ENCODE measurements at regions not wholly inside any gene's neighbourhood (a gene's known extent, or its start where the extent isn't known, plus 50 kb on each side); places are given as distances from the start of the nearest gene placed in this dataset.

DNA sequence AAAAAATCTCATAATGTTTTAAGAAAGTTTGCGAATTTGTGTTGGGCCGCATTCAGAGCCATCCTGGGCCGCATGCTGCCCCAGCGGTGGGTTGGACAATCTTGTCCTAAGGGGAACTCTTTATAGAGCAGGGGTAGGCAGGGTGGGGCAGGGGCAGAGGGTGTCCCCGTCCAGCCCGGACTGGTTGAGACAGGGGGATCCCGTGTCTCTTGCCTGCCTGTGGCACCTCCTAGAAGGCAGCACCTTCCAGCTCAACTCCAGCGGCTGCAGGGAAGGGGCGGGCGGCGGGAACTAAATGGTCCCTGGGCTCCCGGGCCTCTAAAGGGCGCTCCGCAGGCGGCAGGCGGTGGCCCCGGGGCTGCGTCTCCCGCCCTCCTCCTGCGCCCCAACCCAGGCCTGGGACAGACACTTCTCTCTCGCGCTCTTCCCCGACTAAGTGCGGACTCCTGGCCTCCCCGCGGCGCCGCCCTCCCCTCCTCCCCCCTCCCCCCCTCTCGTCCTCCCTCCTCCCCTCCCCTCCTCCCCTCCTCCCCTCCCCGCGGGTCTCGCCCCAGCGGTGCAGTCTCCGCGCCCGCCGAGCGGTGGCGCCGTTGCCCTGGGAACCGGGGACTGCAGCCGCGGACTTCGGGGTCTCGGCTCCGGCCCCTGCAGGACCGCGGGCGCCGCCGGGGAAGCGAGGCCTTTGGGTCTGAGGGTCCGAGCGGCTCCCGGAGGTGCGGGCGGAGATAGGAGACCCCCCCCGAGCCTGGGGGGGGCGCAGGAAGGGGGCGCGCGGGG lies 132.6 kb downstream of the MRPL36 start:
- DNase-seq, result peak; percentile 30 to 35

DNA sequence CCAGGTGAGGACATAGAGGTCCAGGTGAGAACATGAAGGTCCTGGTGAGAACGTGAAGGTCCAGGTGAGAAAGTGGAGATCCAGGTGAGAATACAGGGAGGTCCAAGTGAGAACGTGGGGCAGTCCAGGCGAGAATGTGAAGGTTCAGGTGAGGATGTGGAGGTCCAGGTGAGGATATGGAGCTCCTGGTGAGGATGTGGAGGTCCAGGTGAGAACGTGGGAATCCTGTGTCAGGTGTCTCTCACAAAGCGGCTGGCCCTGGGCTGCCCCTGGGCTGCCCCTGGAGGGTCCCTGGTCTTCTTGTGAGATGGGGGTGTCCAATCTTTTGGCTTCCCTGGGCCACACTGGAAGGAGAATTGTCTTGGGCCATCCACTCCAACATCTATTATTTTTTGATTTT lies 133.4 kb downstream of the MRPL36 start:
- DNase-seq, result no peak

DNA sequence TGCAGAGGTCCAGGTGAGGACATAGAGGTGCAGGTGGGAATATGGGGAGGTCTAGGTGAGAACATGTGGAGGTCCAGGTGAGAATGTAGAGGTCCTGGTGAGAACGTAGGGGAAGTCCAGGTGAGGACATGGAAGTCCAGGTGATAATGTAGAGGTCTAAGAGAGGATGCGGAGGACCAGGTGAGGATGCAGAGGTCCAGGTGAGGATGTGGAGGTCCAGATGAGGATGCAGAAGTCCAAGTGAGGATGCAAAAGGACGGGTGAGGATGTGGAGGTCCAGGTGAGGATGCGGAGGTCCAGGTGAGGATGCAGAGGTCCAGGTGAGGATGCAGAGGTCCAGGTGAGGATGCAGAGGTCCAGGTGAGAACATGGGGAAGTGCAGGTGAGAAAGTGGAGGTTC lies 133.8 kb downstream of the MRPL36 start:
- no peak for DNase-seq

DNA sequence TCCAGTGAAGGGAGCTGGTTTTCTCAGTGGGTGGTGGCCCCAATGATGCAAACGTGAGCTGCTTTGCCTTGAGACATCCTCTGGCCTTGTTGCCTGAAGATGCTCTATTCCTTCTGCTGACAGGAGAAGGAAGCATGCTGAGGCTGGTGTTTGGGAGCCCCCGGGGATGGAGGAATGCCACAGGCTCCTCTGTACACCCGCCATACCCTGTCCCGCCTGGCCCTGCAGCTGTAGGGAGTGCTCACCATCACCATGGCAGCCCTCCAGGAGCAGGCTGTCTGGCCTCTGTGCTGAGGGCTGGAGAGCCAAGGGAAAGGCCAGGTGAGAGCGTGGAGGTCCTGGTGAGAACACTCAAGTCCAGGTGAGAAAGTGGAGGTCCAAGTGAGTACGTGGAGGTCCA lies 134.4 kb downstream of the MRPL36 start:
- DNase-seq, result no peak

DNA sequence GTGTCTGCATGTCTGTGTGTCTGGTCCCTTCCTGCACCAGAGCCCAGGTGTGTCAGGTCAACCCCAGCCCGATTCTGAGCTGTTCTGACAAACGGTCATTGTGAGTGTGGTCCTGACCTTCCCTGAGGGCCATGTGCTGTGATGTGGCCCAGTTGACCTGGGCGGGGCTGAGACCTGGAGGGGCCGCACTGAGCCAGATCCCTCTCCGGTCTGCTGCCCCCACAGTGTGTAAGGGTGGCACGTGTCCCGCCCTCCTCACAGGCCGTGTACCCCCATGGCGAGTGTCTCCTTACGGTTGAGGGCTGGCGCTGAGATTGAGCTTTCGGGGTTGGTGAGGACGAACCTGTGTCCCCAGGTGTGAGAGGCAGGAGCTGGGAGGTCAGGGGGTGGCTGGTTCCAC lies 136.5 kb downstream of the MRPL36 start:
- DNase-seq, result no peak

DNA sequence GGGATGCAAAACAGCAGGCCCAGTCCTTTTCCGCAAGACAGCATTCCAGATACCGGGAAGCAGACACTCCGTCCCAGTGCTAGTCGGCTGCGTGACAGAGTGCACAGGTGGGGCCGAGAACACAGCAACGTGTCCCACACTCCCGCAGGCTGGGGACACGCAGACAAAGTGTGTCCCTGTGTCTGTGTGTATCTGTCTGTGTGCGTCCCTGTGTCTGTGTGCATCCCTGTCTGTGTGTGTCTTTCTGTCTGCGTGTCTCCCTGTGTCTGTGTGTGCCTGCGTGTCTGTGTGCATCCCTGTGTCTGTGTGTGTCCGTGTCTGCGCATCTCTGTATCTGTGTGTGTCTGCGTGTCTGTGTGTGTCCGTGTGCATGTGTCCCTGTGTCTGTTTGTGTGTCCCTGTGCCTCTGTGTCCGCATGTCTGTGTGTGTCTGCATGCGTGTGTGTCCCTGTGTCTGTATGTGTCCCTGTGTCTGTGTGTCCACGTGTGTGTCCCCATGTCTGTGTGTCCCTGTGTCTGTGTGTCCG lies 137.0 kb downstream of the MRPL36 start:
- no peak for DNase-seq

DNA sequence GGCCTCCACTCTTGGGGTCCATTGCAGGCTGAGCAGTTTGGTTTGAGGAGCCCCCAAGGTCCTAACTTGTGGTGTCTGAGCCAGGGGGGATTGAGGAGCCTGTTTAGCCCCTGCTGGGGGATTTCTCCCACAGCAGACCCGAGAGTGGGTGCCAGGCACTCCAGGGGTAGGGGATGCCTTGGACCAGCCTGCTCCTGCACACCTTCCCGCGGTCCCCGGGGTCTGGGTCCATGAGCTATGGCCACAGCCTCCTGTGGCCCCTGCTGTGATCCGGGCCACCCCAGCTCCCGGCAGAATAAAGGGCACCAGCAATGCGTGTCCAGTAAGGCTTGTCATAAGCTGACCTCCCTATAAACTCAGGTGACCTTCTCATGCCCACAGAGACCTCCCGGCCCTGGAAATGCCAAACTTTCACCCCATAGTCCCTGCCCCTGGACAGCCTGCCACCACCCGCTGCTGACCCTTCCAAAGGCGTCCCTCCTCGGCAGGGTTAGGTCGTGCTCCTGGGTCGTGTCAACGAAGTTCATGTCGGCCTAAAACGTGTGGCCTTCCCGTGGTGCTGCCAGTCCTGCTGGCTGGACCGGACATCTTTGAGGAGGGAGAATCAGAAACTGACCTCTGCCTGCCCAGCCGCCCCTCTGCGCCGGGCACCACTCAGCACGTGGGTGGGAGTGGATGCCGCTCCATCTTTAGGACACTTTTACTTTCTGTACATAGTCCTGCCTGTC lies 137.6 kb downstream of the MRPL36 start:
- no peak for DNase-seq

DNA sequence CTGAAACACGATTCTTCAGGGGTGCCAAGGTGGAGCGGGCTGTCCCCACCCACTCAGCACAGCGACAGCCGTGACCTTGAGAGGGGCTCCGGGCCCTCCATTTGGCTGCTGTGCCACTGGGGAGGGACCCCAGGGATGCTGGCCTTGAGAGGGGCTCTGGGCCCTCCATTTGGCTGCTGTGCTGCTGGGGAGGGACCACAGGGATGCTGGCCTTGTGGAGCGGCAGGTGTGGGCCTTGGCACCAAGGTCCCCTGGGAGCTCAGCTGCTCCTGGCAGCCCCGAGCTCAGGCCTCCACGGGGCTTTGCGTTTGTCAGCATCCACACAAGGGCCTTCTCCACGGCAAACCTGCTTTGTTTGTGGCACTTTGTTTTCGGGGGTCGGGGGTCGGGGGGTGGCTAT lies 137.6 kb upstream of the LPCAT1 start:
- no peak for DNase-seq

DNA sequence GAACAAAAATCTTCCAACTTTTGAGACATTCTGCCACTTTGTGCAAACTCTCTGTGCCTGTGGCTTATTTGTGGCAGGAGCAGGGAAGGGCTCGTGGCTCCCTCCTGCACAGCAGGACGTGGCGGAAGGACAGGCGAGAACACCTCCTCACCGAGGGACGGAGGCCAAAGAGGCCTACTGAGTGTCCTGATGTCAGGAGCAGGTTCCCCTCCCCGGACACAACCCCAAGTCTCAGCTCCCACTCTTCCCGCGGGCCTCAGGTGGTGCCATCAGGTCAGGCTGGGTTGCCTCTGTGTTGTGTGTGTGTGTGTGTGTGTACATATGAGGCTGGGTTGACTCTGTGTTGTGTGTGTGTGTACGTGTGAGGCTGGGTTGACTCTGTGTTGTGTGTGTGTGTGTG lies 136.8 kb upstream of the LPCAT1 start:
- no peak for DNase-seq

DNA sequence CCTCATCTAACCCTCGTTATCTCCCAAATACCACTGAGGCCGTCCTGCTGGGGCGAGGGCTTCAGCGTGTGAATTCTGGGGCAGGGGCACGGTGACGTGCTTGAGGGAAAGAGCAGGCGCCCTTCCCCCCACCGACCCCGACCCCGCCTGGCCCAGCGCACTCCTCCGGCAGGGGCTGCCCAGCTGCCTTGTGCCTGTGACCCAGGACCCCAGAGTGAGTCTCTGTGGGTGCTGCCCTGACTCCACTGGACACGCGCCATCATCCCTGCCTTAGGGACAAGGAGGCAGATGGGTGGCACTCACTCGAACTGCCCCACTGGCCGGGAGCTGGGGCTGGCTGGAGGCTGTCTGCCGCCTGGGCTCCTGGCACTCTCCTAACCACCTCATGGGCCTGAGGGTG lies 136.2 kb upstream of the LPCAT1 start:
- DNase-seq, result no peak

DNA sequence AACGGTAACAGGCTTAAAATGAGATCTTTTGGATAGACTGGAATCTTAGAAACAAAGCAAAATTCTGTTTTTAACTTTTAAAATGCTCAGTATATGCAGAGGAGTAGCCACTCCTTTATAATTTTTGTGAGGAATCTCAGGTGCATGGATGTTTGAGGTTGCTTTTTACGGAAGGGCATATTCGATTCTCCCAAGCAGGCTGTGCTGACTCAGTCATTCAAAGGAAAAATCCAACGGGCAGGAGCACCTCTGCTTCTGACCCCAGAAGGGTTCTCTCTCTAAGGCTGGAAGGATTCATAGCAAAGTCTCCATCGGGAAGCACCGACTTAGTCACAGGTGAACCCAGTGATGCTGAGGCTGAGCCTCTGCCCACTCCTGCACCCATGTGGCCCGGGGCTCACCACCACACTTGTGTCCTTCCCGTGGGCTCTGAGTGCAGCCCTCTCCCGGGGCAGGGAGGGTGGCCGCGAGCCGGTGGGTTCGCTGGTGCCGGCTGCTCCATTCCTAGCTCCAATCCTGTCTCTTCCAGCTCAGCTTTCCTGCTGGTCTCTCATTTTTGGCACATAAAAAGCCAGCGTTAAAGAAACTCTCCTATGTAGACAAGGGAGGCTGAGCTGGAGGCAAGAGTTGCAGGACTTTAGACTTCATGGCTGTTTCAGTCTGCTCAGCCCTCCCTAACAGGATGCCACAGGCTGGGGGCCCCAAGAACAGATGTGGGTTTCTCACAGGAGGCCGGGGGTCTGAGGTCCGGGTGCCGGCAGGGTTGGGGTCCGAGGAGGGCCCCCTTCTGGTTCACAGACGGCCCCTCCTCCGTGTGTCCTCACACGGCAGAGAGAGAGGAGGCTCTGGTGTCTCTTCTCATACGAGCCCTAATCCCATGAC lies 135.6 kb upstream of the LPCAT1 start:
- DNase-seq, result no peak

DNA sequence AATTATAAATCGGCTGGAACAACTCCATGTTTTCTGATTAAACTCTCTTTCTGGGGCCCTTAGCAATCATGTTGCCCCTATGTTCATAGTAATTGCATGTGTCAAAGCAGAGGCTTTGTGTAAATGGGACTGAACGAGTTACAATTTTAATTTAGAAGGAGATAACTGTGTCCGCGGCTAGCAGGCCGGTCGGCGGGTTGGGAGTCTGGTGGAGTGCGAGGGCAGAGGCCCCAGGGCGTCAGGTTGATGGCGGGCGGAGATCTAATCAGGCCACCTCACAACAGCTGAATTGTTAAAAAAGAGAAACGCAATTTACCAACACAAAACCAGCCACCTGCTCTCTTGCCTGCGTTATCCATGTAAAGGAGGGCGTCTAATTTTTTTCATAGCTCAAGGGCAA lies 134.9 kb upstream of the LPCAT1 start:
- no peak for DNase-seq

DNA sequence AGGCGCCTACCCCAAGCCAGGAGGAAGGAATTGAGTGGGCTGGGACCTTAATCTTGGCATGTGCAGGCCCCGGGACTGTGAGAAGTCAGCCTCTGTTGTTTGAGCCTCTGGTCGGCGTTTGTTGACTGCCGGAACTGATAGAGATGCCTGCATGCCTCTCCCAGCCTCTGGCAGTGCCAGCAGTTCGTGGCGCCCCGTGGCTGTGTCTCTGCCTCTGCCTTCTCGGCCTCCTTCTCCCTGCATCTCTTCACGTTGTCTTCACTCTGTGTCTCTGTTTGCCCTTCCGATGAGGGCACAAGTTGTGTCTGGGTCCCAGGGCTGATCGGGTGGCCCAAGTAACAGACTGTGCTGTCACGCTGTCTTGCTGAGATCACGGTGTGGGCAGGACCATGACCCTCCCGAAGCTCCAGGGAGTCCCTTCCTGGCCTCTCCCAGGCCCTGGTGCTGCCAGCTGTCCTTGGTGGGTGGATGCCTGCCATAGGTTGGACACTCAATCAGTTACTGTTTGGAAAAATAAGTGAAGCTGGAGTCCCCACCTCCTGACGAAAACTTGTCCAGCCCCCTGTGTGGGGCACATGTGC lies 133.5 kb upstream of the LPCAT1 start:
- DNase-seq, result no peak

DNA sequence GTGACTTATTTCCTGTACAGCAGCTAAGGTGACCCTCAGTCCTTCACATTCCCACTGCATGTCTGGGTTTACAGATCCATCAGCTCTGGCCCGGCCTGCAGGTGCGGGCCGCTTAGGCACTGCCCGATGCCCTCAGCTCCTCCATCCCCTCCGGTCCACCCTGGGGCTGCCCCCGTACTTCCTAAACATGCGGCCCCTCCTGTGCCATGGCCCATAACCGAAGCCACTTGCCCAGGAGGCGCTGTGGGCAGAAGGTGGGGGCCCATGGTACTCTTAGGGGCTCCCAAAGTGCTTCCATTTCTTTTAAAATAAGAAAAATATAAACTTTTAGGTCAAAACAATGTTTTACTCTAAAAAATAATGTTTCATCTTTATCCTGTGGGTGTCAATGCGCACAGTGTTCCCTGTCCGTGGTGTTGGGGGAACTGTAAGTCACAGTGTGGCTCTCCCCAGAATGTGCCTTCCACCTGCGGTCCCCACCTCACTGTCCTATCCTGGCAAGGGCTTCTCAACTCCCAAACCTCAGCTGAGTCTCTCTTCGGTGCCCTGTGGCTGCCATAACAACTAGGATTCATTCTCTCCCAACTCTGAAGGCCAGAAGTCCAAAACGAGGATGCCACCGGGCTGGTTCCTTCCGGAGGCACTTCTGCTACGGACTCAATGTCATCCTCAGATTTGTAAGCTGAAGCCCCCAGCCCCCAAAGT lies 132.7 kb upstream of the LPCAT1 start:
- DNase-seq, result no peak

DNA sequence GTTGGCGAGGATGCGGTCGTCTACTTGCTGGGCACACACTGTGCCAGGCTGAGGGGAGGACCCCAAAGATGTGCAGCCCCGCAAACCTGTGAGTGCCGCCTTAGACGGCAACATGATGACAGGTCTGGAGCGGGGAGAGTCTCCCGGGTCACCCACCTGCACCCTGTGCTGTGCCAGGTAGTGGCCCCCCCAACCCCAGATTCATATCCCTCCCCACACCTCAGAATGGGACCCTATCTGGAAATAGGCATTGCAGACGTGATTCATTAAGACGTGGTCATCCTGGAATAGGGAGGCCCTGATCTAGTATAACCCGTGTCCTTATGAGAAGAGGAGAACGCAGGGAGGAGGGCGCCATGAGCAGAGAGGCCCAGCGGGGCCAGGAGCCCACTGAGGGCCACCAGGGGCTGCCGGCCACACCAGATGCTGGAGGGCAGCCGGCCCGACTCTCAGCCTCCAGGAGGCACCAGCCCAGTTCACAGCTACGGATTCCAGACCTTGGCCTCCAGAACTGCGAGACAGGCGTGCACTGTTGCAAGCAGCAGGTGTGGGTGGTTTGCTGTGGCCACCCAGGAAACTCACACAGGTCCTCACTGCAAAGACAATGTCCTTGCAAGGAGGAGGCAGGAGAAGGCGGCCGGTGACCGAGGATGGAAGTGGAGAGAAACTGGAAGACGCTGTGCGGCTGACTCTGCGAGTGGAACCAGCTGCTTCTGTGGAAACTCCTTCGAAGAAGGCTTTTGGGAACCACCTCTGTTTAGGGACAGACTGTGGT lies 131.9 kb upstream of the LPCAT1 start:
- no peak for DNase-seq

DNA sequence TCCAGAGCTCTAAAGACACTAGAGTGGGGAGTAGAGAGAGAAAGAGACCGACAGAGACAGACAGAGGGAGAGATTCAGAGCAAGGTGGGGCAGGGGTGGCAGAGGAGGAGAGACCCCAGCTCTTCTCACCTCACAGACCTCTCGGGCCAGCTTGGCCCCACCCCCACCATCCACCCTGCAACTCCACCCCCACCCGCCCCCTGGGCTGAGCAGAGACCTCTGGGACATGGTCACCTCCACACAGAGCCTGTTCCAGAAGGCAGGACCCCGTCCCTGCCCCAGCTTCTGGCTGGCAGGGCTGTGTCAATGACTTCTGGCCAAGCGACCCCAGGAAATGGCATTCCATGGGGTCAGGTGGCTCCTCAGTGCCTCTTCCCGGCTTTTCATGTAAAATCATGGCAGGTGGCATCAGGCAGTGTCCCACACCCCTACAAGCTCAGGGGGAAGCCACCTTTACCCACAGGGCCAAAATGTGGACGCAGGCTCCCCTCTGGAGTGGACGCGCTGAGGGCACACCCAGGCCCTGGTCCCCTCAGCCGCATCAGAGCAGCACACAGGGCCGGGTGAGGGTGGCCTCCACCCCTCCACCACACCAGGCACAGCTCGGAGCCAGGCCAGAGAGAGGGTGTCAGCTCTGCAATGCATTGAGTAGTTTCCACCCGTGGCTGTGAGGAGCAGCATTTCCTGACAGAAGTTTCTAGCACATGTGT lies 131.2 kb upstream of the LPCAT1 start:
- DNase-seq, result no peak

DNA sequence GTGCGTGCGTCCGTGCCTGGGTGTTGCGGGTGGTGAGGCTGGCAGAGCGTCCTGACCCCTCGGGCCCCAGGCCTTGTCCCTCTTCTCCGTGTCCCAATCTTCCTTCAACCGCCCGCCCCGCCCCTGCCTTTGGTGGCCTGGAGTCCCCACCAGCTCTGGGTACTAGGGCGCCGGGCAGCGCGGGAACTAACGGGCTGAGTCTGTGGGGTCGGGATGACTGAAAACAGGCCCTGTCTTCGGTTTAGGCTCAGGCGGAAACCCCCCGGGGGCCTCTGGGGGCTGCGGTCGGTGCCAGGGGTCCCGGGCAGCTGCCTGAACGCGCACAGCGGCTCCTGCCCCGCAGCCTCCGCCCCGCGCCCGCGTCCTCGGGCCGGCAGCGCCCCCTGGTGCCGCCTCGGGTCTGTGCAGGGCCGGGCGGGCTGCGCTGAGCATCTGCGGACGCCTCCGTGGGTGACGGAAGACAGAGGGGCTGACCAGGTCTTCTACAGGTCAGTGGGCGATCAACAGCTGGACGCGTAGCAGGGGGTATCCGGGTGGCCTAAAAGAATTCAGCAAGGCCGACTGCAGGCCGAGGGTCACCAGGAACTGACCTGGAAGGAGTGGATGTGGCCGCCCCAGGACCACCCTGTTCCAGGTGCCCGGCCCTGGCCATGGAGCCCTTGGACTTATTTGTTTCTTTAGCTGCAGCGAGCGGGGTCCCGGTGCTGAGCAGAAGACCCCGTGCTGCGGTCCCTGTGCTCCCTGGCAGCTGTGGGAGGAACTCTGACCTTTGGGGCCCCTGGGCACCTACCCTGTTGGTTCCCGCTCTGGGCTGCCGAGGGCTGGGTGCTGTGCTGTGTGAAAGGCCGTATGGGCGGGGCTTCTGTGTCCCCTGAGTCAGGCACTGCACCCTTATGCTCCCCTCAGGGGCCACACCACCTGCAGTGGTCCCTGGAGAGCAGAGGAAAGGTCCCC lies 130.2 kb upstream of the LPCAT1 start:
- peak; percentile 25 to 38 for DNase-seq

DNA sequence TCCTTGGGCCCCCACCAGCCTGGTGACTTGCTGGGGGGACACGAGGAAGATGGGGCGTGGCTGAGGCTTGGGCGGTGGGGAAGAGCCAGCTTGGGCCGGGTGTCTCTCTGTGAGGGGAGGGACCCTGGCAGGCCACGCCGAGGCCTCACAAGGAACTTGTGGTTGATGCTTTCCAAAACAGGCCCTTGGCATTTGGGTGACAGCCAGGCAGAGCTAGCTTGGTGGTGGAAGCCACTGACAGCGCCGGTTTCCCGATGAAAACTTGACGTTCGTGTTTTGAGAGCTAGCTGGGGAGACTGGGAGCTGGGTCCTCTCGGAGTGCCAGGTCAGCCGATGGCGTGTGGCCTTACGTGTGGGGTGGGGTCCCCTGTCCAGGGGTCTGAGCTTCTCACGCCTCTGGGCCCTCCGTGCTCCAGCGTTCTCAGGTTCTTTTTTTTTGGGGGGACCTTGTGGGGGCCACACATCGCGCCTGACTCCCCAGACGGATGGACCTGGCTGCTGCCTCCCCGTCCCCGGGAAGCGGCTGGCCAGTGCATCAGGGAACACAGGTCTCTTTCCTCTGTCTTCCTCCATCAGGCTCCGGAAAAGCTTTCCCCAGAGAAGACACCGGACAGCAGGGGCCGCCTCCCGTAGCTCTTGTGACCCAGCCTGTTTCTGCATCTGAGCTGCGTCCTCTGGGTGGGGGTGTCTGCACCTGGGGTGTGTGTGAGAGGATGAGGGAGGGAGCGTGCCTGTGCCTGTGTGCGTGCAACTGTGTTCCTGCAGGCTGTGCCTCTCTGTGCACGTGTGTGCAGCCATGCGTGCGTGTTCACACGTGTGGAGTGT lies 129.3 kb upstream of the LPCAT1 start:
- peak in 1 of 2 donors; percentile 22 for DNase-seq

Measured in CD4-positive, alpha-beta T cell treated with Interleukin-1 beta for 1 hour (primary cell).